GM12872 (cell line): ENCODE measurements at regions not wholly inside any gene's neighbourhood (a gene's known extent, or its start where the extent isn't known, plus 50 kb on each side); places are given as distances from the start of the nearest gene placed in this dataset.

Source experiments
- CTCF ChIP-seq: IDR thresholded peaks from 3 replicates; pipeline ENCODE4 v1.5.1; 2011; ENCODE audit warnings: low read depth, mild to moderate bottlenecking, low read length, moderate library complexity; ENCODE audit not compliant: insufficient read depth

- no peak for TF ChIP-seq CTCF
Observed at GRCh38 chr2:5618271-5618670, 73.9 kb upstream of the SOX11 start.
